ENCODE measurements at regions not wholly inside any gene's neighbourhood (a gene's known extent, or its start where the extent isn't known, plus 50 kb on each side); places are given as distances from the start of the nearest gene placed in this dataset.

GRCh38 chr2:128451084-128452023, 132.7 kb upstream of the HS6ST1 start:
- DNase-seq = no peak

- no peak for DNase-seq
Measured at GRCh38 chr2:128452024-128452411, 133.3 kb upstream of the HS6ST1 start.

- no peak for DNase-seq
Measured at GRCh38 chr2:128452536-128453530, 134.2 kb upstream of the HS6ST1 start.

GRCh38 chr2:128454980-128455720, 136.5 kb upstream of the HS6ST1 start:
- DNase-seq = no peak

GRCh38 chr2:128455721-128456050, 137.0 kb upstream of the HS6ST1 start:
- no peak for DNase-seq

- no peak for DNase-seq
Measured at GRCh38 chr2:128456281-128456680, 137.6 kb upstream of the HS6ST1 start.

GRCh38 chr2:128457006-128457604, 138.4 kb upstream of the HS6ST1 start:
- DNase-seq = no peak

- DNase-seq = no peak
Measured at GRCh38 chr2:128457716-128458115, 139.0 kb upstream of the HS6ST1 start.

GRCh38 chr2:128458505-128458904, 139.8 kb upstream of the HS6ST1 start:
- no peak for DNase-seq

- no peak for DNase-seq
Measured at GRCh38 chr2:128464456-128464855, 145.8 kb upstream of the HS6ST1 start.

GRCh38 chr2:128465246-128466170, 146.8 kb upstream of the HS6ST1 start:
- no peak for DNase-seq

GRCh38 chr2:128466376-128466775, 147.7 kb upstream of the HS6ST1 start:
- DNase-seq = no peak

- no peak for DNase-seq
Measured at GRCh38 chr2:128466776-128467175, 148.1 kb upstream of the HS6ST1 start.

GRCh38 chr2:128467321-128467969, 148.8 kb upstream of the HS6ST1 start:
- no peak for DNase-seq

GRCh38 chr2:128468186-128468920, 149.7 kb upstream of the HS6ST1 start:
- DNase-seq = no peak

- no peak for DNase-seq
Measured at GRCh38 chr2:128469203-128469602, 150.5 kb upstream of the HS6ST1 start.

GRCh38 chr2:128469875-128470274, 151.2 kb upstream of the HS6ST1 start:
- no peak for DNase-seq

GRCh38 chr2:128472789-128473174, 154.1 kb upstream of the HS6ST1 start:
- DNase-seq = no peak

- DNase-seq = no peak
Measured at GRCh38 chr2:128473175-128474035, 154.7 kb upstream of the HS6ST1 start.

Measured in CD4-positive, alpha-beta T cell treated with Interleukin-17A for 4 hours (primary cell).